HL-60 (cell line): ENCODE measurements at regions not wholly inside any gene's neighbourhood (a gene's known extent, or its start where the extent isn't known, plus 50 kb on each side); places are given as distances from the start of the nearest gene placed in this dataset.

Experiments used
- CTCF ChIP-seq: IDR thresholded peaks from one replicate; pipeline ENCODE4 v1.5.1; 2011; ENCODE audit warnings: low read length, control low read depth, inconsistent platforms; ENCODE audit not compliant: insufficient read depth
- GABPA ChIP-seq: IDR thresholded peaks from 2 replicates; pipeline ENCODE4 v1.6.1; 2012; ENCODE audit warnings: low read depth
- POLR2AphosphoS5 ChIP-seq: IDR thresholded peaks from 2 replicates; pipeline ENCODE4 v1.6.1; 2012; ENCODE audit warnings: low read depth
- REST ChIP-seq: IDR thresholded peaks from 2 replicates; pipeline ENCODE4 v1.6.1; 2012; ENCODE audit warnings: low read depth; ENCODE audit not compliant: insufficient replicate concordance
- SPI1 ChIP-seq: IDR thresholded peaks from 2 replicates; pipeline ENCODE4 v1.6.1; 2012; ENCODE audit warnings: low read depth, mild to moderate bottlenecking, borderline replicate concordance

- no peak for TF ChIP-seq CTCF
- no peak for TF ChIP-seq REST
- no peak for TF ChIP-seq POLR2AphosphoS5
- no peak for TF ChIP-seq GABPA
- peak; percentile 90 for TF ChIP-seq SPI1
Measured at GRCh38 chr21:38196036-38196435, 60.8 kb upstream of the KCNJ15 start.
